ENCODE measurements at regions not wholly inside any gene's neighbourhood (a gene's known extent, or its start where the extent isn't known, plus 50 kb on each side); places are given as distances from the start of the nearest gene placed in this dataset.

DNA sequence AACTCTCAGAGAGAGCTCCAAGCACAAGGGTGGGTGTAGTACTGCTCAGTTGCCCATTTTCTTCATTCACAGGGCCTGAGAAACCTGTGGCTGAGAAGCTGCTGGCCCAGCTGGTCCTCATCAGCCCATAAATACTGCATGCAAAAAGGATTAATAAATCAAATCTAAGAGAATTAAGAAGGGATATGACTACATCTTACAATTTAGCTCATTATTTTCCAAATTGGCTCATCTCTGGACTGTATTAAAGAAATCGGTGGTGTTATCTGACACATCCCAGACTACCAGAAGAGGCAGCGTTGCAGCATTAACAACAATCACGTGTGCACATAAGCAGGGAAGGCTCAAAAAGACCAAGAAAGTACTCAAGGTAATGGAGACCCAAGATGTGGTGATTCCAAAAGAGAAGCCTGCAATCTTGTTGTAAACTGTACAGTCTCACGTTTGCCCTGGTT lies 90.7 kb downstream of the CD24 start:
- H3K27ac ChIP-seq (ENCODE audit: low read depth in 1 of 2, low read length in 2 of 2): no peak overlapping the region
- no peak overlapping the region for H3K4me3 ChIP-seq (ENCODE audit: low read depth in 1 of 3, low read length in 3 of 3)
- peaks cover 0 to 3% (median 0%) of the 10 kb centered on the region in 4 donors for H3K4me1 ChIP-seq (ENCODE audit: control insufficient read depth in 4 of 4, insufficient read depth in 4 of 4, low read length in 3 of 4)
- H3K9ac ChIP-seq (ENCODE audit: low read depth in 1 of 2, low read length in 2 of 2): no peak overlapping the region
- H3K36me3 ChIP-seq (ENCODE audit: control insufficient read depth in 4 of 4, insufficient read depth in 3 of 4, low read depth in 1 of 4, low read length in 3 of 4): no peaks in the 10 kb centered on the region
- peaks cover 0 to 5% (median under 1%) of the 10 kb centered on the region in 4 donors for H3K9me3 ChIP-seq (ENCODE audit: control insufficient read depth in 4 of 4, low read length in 3 of 4)
- no peaks in the 10 kb centered on the region for H3K27me3 ChIP-seq (ENCODE audit: control insufficient read depth in 4 of 4, insufficient read depth in 4 of 4, low read length in 3 of 4)
- TF ChIP-seq FOXA2 (IDR thresholded peaks at IDR 0.05) (no peak), FOXA1 (IDR thresholded peaks at IDR 0.05) (no peak), HNF4A (conservative IDR thresholded peaks at IDR 0.05) (no peak), RXRA (IDR thresholded peaks at IDR 0.05) (no peak), JUND (IDR thresholded peaks at IDR 0.05) (no peak), YY1 (IDR thresholded peaks at IDR 0.05) (no peak), TAF1 (conservative IDR thresholded peaks at IDR 0.05) (no peak), RAD21 (IDR thresholded peaks at IDR 0.05) (no peak), NR2F2 (IDR thresholded peaks at IDR 0.05) (no peak), HNF4G (IDR thresholded peaks at IDR 0.05) (no peak), GABPA (IDR thresholded peaks at IDR 0.05 in 1 of 2, conservative IDR thresholded peaks at IDR 0.05 in 1 of 2) (no peak), EGR1 (IDR thresholded peaks at IDR 0.05; ENCODE audit: low read depth in 2 of 2) (no peak), SP1 (IDR thresholded peaks at IDR 0.05) (no peak)
- TF ChIP-seq, protein P1, sequence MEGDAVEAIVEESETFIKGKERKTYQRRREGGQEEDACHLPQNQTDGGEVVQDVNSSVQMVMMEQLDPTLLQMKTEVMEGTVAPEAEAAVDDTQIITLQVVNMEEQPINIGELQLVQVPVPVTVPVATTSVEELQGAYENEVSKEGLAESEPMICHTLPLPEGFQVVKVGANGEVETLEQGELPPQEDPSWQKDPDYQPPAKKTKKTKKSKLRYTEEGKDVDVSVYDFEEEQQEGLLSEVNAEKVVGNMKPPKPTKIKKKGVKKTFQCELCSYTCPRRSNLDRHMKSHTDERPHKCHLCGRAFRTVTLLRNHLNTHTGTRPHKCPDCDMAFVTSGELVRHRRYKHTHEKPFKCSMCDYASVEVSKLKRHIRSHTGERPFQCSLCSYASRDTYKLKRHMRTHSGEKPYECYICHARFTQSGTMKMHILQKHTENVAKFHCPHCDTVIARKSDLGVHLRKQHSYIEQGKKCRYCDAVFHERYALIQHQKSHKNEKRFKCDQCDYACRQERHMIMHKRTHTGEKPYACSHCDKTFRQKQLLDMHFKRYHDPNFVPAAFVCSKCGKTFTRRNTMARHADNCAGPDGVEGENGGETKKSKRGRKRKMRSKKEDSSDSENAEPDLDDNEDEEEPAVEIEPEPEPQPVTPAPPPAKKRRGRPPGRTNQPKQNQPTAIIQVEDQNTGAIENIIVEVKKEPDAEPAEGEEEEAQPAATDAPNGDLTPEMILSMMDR (IDR thresholded peaks at IDR 0.05; ENCODE audit: low read depth, low read length, missing input control): no peak
- TF ChIP-seq, protein P2, sequence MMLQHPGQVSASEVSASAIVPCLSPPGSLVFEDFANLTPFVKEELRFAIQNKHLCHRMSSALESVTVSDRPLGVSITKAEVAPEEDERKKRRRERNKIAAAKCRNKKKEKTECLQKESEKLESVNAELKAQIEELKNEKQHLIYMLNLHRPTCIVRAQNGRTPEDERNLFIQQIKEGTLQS (IDR thresholded peaks at IDR 0.05): no peak
- TF ChIP-seq, protein P3, sequence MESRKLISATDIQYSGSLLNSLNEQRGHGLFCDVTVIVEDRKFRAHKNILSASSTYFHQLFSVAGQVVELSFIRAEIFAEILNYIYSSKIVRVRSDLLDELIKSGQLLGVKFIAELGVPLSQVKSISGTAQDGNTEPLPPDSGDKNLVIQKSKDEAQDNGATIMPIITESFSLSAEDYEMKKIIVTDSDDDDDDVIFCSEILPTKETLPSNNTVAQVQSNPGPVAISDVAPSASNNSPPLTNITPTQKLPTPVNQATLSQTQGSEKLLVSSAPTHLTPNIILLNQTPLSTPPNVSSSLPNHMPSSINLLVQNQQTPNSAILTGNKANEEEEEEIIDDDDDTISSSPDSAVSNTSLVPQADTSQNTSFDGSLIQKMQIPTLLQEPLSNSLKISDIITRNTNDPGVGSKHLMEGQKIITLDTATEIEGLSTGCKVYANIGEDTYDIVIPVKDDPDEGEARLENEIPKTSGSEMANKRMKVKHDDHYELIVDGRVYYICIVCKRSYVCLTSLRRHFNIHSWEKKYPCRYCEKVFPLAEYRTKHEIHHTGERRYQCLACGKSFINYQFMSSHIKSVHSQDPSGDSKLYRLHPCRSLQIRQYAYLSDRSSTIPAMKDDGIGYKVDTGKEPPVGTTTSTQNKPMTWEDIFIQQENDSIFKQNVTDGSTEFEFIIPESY (IDR thresholded peaks at IDR 0.05): no peak
- TF ChIP-seq, protein P4, sequence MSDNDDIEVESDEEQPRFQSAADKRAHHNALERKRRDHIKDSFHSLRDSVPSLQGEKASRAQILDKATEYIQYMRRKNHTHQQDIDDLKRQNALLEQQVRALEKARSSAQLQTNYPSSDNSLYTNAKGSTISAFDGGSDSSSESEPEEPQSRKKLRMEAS (IDR thresholded peaks at IDR 0.05): no peak
- TF ChIP-seq, protein P5, sequence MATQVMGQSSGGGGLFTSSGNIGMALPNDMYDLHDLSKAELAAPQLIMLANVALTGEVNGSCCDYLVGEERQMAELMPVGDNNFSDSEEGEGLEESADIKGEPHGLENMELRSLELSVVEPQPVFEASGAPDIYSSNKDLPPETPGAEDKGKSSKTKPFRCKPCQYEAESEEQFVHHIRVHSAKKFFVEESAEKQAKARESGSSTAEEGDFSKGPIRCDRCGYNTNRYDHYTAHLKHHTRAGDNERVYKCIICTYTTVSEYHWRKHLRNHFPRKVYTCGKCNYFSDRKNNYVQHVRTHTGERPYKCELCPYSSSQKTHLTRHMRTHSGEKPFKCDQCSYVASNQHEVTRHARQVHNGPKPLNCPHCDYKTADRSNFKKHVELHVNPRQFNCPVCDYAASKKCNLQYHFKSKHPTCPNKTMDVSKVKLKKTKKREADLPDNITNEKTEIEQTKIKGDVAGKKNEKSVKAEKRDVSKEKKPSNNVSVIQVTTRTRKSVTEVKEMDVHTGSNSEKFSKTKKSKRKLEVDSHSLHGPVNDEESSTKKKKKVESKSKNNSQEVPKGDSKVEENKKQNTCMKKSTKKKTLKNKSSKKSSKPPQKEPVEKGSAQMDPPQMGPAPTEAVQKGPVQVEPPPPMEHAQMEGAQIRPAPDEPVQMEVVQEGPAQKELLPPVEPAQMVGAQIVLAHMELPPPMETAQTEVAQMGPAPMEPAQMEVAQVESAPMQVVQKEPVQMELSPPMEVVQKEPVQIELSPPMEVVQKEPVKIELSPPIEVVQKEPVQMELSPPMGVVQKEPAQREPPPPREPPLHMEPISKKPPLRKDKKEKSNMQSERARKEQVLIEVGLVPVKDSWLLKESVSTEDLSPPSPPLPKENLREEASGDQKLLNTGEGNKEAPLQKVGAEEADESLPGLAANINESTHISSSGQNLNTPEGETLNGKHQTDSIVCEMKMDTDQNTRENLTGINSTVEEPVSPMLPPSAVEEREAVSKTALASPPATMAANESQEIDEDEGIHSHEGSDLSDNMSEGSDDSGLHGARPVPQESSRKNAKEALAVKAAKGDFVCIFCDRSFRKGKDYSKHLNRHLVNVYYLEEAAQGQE (IDR thresholded peaks at IDR 0.05): no peak
- no peak for DNase-seq (ENCODE audit: low spot score)
- WGBS: 79% methylated on average over 4 of the region's 4 CpGs
